Fibroblast of lung (primary cell): ENCODE measurements at regions not wholly inside any gene's neighbourhood (a gene's known extent, or its start where the extent isn't known, plus 50 kb on each side); places are given as distances from the start of the nearest gene placed in this dataset.
A peak's percentile ranks its signal among the peaks of the same experiment; 100 is the strongest.

Source experiments
- DNase-seq, 2 donors: peaks; one replicate each; pipeline versions ENCODE4 v3.0.0 to v3.0.0-alpha.2; 2010; ENCODE audit warnings: low read depth in 2 of 2
- H2AFZ ChIP-seq: 2 replicates; pipeline ENCODE4 v1.5.1; 2012; ENCODE audit warnings: low read length, control low read depth, inconsistent platforms
- H3K27ac ChIP-seq: 2 replicates; pipeline ENCODE4 v1.5.1; 2011; ENCODE audit warnings: low read length, control low read depth; ENCODE audit not compliant: insufficient read depth
- H3K27me3 ChIP-seq: 2 replicates; pipeline ENCODE4 v1.5.1; 2011; ENCODE audit warnings: mild to moderate bottlenecking, low read length; ENCODE audit not compliant: control insufficient read depth, insufficient read depth
- H3K36me3 ChIP-seq: 2 replicates; pipeline ENCODE4 v1.5.1; 2011; ENCODE audit warnings: low read length; ENCODE audit not compliant: control insufficient read depth, insufficient read depth
- H3K4me1 ChIP-seq: 2 replicates; pipeline ENCODE4 v1.5.1; 2011; ENCODE audit warnings: low read length; ENCODE audit not compliant: control insufficient read depth, insufficient read depth; ENCODE audit errors: extremely low read depth
- H3K4me2 ChIP-seq: 2 replicates; pipeline ENCODE4 v1.5.1; 2011; ENCODE audit warnings: low read length, control low read depth; ENCODE audit not compliant: insufficient read depth; ENCODE audit errors: extremely low read depth
- H3K4me3 ChIP-seq, 4 experiments: fragments of 200-600 bp in 1 of 4; sonication (generic) in 1 of 4; replicated peaks in 1 of 4; 2 replicates each; pipeline ENCODE4 v1.5.1; 2011 to 2016; ENCODE audit warnings: low read length in 4 of 4, low read depth in 3 of 4, mild to moderate bottlenecking in 3 of 4, control low read depth in 2 of 4, inconsistent platforms in 1 of 4, mixed read lengths in 1 of 4; ENCODE audit not compliant: insufficient read depth in 1 of 4; ENCODE audit errors: control extremely low read depth in 1 of 4
- H3K79me2 ChIP-seq: 2 replicates; pipeline ENCODE4 v1.5.1; 2012; ENCODE audit warnings: mild to moderate bottlenecking, low read length, inconsistent platforms; ENCODE audit not compliant: control insufficient read depth, insufficient read depth
- H3K9ac ChIP-seq: 2 replicates; pipeline ENCODE4 v1.5.1; 2011; ENCODE audit warnings: mild to moderate bottlenecking, low read length, control low read depth; ENCODE audit not compliant: insufficient read depth
- H3K9me3 ChIP-seq: 2 replicates; pipeline ENCODE4 v1.5.1; 2012; ENCODE audit warnings: low read depth, low read length; ENCODE audit not compliant: control insufficient read depth, insufficient read depth
- H4K20me1 ChIP-seq: 2 replicates; pipeline ENCODE4 v1.5.1; 2011; ENCODE audit warnings: low read length; ENCODE audit not compliant: control insufficient read depth, insufficient read depth; ENCODE audit errors: extremely low read depth
- EZH2 ChIP-seq: IDR thresholded peaks from 2 replicates; pipeline ENCODE4 v1.5.1; 2012; ENCODE audit warnings: low read length, control low read depth, mild to moderate bottlenecking; ENCODE audit errors: missing control alignments
- TF ChIP-seq, protein P1 (sequence below), 2 donors: IDR thresholded peaks in 1 of 2; conservative IDR thresholded peaks in 1 of 2; 1 replicate in 1 of 2; 2 replicates in 1 of 2; pipeline ENCODE4 v1.5.1; 2011 to 2012; ENCODE audit warnings: low read length in 2 of 2, control low read depth in 1 of 2, inconsistent platforms in 1 of 2, low read depth in 1 of 2, mild to moderate bottlenecking in 1 of 2

DNA sequence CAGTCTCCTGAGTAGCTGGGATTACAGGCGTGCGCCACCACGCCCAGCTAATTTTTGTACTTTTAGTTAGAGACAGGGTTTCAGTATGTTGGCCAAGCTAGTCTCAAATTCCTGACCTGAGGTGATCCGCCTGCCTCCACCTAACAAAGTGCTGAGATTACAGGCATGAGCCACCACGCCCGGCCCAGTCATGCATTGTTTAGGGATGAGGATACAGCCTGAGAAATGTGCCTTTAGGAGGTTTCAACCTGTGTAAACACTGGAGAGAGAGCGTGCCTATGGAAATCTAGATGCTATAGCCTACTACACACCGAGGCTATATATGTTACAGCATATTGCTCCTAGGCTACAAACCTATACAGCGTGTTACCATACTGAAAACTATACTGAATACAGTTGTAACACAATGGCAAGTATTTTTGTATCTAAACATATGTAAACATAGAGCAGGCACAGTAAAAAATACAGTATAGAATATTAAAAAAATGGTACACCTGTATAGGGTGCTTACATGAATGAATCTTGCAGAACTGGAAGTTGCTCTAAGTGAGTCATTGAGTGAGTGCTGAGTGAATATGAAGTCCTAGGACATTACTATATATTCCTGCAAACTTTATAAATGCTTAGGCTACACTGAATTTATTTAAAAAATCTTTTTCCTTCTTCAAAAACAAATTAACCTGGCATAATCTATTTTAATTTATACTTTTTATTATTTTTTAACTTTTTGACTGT, 588.2 kb upstream of the ADGRL3 start:
- no peak for TF ChIP-seq EZH2
- TF ChIP-seq, protein P1, sequence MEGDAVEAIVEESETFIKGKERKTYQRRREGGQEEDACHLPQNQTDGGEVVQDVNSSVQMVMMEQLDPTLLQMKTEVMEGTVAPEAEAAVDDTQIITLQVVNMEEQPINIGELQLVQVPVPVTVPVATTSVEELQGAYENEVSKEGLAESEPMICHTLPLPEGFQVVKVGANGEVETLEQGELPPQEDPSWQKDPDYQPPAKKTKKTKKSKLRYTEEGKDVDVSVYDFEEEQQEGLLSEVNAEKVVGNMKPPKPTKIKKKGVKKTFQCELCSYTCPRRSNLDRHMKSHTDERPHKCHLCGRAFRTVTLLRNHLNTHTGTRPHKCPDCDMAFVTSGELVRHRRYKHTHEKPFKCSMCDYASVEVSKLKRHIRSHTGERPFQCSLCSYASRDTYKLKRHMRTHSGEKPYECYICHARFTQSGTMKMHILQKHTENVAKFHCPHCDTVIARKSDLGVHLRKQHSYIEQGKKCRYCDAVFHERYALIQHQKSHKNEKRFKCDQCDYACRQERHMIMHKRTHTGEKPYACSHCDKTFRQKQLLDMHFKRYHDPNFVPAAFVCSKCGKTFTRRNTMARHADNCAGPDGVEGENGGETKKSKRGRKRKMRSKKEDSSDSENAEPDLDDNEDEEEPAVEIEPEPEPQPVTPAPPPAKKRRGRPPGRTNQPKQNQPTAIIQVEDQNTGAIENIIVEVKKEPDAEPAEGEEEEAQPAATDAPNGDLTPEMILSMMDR (conservative IDR thresholded peaks at IDR 0.05 in 1 of 2, IDR thresholded peaks at IDR 0.05 in 1 of 2; ENCODE audit: low read depth in 1 of 2, low read length in 2 of 2): no peak

DNA sequence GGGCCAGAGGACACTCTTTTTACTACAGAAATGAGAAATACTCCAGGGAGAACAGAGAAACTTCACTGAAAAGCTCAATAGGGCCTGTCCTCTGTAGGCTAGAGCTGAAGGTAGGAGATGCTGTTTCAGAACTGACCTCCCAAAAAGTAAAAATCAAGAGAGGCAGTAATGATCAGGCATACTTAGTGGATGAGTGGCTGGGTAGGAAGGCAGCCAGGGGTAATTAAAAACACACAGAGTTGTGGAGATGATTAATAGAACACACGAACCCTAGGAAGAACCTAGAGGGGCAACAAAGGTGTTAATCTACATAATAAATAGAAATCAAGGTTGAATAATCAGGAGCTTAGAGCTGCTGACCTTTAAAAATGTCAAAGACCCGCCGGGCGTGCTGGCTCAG, 582.4 kb upstream of the ADGRL3 start:
- no peaks in the 10 kb centered on the region for H4K20me1 ChIP-seq
- H3K4me2 ChIP-seq: no peak overlapping the region
- TF ChIP-seq, protein P1 (conservative IDR thresholded peaks at IDR 0.05 in 1 of 2, IDR thresholded peaks at IDR 0.05 in 1 of 2; ENCODE audit: low read depth in 1 of 2, low read length in 2 of 2): no peak
- no peak for TF ChIP-seq EZH2
- DNase-seq: no peak
- no peak overlapping the region for H3K27ac ChIP-seq
- no peaks in the 10 kb centered on the region for H3K27me3 ChIP-seq
- no peak overlapping the region for H2AFZ ChIP-seq
- no peaks in the 10 kb centered on the region for H3K79me2 ChIP-seq
- peaks cover 2% of the 10 kb centered on the region for H3K4me1 ChIP-seq
- H3K36me3 ChIP-seq: no peaks in the 10 kb centered on the region
- H3K9me3 ChIP-seq: no peaks in the 10 kb centered on the region
- H3K4me3 ChIP-seq: no peak overlapping the region
- H3K9ac ChIP-seq: no peak overlapping the region

More for the DNA sequence above, 588.2 kb upstream of the ADGRL3 start:
- H3K27ac ChIP-seq: no peak overlapping the region
- no peak overlapping the region for H2AFZ ChIP-seq
- H3K4me3 ChIP-seq: no peak overlapping the region
- H3K4me2 ChIP-seq: no peak overlapping the region
- no peaks in the 10 kb centered on the region for H3K79me2 ChIP-seq
- no peaks in the 10 kb centered on the region for H3K4me1 ChIP-seq
- no peaks in the 10 kb centered on the region for H3K9me3 ChIP-seq
- no peaks in the 10 kb centered on the region for H3K36me3 ChIP-seq
- DNase-seq: peak in 1 of 2 donors; percentile 36
- H3K27me3 ChIP-seq: no peaks in the 10 kb centered on the region
- H3K9ac ChIP-seq: no peak overlapping the region
- no peaks in the 10 kb centered on the region for H4K20me1 ChIP-seq

DNA sequence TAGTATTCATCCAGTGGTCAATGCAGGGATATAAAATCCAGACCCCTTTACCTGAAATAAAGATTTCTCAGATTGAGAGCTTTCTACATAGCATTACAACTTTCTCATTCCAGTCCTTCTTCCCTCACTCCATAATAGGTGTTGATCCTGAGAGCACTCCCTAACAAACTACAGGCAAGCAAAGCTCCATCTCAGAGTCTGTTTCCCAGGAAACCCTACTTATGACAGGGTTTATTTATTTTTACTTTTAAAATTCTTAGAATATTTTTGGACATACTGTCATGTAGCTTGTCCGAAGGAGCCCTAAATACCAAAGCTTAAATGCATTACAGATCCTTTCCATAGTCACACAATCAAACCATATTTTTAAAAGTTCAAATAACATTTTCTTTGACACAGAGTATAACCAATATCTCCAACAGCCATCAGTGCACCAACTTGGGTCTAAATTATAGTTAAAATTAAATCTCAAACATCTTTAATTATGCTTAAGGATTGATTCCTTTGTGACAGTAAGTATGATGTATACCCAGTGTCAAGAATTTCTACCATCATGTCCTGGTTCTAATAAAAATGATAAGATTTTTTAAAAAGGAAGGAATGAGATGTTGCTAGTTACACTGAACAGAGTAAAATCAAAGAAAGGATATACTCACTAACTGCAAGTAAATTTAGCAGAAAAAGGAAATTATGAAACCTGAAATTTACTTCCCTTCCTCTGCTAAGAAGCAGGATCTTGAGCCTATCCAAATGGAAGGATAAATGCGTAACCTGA, 580.4 kb upstream of the ADGRL3 start:
- Histone ChIP-seq H3K36me3 (no peaks in the 10 kb centered on the region), H2AFZ (no peak overlapping the region), H3K4me3 (no peak overlapping the region), H4K20me1 (no peaks in the 10 kb centered on the region), H3K9ac (no peak overlapping the region), H3K79me2 (no peaks in the 10 kb centered on the region), H3K4me1 (peaks cover 2% of the 10 kb centered on the region), H3K27ac (no peak overlapping the region), H3K9me3 (no peaks in the 10 kb centered on the region), H3K4me2 (no peak overlapping the region), H3K27me3 (no peaks in the 10 kb centered on the region)
- peak in 1 of 2 donors; percentile 25 for DNase-seq
- TF ChIP-seq EZH2: no peak
- TF ChIP-seq, protein P1 (conservative IDR thresholded peaks at IDR 0.05 in 1 of 2, IDR thresholded peaks at IDR 0.05 in 1 of 2; ENCODE audit: low read depth in 1 of 2, low read length in 2 of 2): no peak
